HG02798 (cell line): ENCODE measurements at regions not wholly inside any gene's neighbourhood (a gene's known extent, or its start where the extent isn't known, plus 50 kb on each side); places are given as distances from the start of the nearest gene placed in this dataset.

Experiments
- ATAC-seq: cut with Tn5 transposase; IDR thresholded peaks from one replicate; pipeline ENCODE4 v1.9.1; 2021; ENCODE audit warnings: mild to moderate bottlenecking; ENCODE audit not compliant: unreplicated experiment, poor library complexity

- ATAC-seq: no peak
Observed at GRCh38 chr10:78513986-78514385, 480.3 kb downstream of the RPS24 start.

DNA sequence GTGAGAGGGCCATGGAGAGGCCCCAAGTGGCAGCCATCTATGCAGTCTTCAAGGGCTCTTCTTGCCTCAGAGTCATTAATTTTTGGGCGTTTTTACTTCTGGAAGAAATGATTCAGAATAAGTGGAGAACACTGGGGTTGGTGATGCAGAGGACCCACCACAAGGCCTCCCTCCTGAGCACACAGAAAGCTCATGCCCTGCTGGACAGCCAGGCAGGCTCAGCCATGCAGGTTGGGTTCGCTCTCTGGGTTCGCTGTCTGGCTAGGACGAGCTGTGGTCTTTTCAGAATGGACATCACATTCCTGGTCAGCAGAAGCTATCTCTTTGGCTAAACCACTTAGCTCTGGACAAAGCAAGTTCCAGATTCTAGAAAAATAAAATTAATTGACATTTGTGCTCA lies 480.8 kb downstream of the RPS24 start:
- ATAC-seq: no peak

GRCh38 chr10:78515038-78515872 lies 481.6 kb downstream of the RPS24 start:
- ATAC-seq: no peak

DNA sequence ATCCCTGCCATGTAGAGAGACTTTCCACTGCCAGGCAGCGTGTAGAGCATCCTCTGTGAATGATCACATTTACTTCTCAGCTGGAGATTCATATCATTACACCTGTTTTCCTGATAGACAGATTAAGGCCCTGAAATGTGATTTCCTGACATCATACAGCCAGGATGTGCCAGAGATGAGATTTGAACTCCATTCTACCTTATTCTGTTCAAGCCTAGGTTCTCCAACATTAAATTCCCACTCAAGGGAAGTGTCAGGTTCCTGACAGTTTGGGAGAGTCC lies 482.1 kb downstream of the RPS24 start:
- no peak for ATAC-seq

GRCh38 chr10:78516236-78516635 lies 482.6 kb downstream of the RPS24 start:
- no peak for ATAC-seq

- no peak for ATAC-seq
Observed at GRCh38 chr10:78516756-78517155, 483.1 kb downstream of the RPS24 start.

DNA sequence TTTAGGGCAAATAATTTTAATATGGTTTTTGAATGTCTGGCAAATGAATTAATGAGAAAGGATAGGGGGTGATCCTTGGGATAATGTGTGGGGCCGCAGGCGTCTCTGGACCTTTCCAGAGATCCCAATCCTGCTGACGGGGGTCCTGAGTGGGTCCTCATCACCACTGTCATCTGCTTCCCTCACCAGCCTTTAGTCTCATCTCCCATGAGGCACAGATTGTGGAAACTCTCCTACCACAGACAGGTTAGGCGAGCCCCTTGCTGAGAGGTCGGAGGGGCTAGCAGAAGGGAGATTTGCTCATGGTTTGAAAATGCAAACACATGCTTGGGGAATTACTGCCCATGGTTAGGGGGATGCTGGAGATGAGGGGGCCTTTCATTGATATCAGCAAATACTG lies 484.6 kb downstream of the RPS24 start:
- ATAC-seq: no peak

DNA sequence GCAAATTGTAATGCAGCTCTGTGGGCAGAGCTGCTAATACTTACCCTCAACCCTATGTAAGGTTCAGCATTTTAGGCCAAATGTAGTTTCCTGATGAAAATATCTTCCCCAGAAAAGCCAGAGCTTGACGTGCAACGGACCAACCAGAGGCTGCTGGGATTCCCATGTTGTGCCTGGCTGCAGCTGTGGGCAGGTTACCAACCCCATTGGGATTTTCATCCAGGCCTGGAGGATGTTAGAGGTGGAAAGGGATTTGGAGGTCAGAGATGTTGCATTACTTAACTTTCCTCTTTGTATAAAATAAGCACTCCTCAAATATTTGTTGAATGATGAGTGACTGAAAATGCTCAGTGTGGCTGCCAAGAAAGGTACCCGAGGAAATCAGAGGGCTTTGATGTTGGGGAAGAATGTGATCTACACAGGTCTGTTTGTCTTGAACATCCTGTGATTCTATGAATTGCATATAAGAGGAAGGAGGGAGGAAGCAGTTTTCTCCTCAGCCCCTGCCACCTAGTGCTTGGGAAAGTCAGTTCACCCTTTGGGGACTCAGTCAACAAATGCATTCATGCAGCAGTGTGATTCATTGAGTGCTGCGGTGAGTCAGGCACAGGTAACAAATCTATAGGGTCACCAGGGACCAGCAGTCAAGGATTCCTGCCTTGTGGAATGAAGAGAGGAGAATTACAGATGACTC lies 487.2 kb downstream of the RPS24 start:
- ATAC-seq: no peak

DNA sequence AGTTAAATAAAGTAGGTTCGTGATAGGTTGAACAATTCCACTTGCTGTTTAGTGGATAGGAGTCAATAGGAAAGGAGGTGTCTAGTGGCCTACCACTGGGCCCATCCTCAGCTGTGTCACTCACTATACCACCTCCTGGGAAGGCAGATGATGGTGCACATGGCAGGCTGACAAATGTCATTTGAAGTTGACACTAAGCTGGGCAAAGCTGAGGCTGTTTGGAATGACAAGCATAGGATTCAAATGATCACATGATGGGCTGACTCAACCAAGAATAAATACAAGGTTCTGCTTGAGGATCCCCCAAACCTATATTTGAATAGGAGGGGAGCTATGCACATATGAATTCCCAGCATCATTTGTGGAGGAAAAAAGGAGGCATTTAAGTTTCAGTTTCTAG lies 489.8 kb downstream of the RPS24 start:
- ATAC-seq: no peak

- ATAC-seq: no peak
Observed at GRCh38 chr10:78524342-78524741, 490.7 kb downstream of the RPS24 start.

DNA sequence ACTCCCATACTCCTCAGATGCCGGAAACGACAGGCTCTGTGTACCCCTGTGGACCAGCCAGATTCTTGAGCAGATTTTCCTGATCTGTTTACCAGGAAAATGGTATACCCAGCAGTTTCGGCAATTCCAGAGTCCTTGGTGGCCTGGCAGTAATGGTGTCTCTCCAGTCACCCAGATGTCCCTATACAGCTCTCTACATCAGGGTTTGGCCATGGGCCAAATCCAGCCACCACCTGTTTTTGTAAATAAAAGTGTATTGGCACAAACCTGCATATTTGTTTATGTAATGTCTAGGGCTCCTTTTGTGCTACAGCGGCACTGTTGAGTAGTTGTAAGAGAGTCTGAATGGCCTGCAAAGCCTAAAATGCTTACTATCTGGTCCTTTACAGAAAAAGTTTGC lies 491.3 kb downstream of the RPS24 start:
- ATAC-seq: no peak

DNA sequence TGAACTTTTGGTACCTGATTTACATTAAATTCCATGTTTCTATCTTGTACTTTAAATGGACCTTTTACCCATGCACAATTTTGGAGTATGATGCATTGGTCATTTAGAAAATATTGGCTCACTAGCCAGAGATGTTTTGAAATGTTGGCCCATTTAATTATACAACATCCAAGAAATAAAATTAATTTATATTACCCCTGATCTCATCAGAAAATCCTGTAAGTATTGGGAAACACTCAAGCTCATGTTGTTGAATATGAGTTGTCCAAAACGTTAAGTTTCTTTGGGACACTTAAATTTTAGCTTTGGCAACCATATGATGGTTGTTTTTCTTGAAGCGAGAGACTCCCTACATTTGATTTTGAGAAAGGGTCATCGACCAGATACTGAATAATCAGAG lies 492.7 kb downstream of the RPS24 start:
- no peak for ATAC-seq

GRCh38 chr10:78527296-78527695 lies 493.6 kb downstream of the RPS24 start:
- ATAC-seq: no peak

DNA sequence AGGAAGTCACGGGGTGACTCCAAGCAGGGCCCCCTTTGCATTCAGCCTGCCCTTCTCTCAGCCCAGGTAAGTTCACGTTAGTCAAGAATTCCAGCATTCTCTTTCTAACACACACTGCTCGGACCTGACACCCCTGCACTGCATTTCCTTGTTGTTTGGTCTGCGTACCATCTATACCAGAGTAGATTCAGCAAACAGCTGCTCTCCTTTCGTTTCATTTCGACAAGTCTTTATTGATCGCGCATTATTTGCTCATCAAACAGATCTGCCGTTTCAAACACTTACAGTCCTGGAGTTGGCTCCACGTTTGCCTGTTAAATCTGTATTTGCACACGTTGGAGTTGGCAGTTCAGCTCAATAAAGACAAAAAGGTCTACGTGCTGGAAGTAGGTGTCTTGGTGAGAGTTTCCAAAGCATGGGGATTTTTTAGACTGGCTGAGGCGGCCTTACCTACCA lies 495.1 kb downstream of the RPS24 start:
- no peak for ATAC-seq

DNA sequence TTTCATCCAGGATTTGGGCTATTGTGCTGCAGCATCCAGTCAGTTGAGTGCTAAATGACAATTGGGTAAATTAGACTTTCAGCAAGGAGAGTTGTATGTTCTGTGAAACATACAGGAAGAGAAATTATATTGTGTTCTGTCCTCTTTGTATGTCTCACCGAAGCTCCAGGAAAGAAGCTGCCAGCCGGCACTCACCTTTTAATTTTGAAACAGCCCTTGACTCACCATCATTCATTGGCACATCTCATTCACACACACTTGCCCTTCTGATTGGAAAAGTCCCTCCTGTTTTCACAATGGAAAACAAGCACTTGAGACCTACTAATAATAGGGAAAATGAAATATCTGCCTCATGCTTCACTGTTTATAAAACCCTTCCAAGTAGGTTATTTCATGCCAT lies 495.6 kb downstream of the RPS24 start:
- ATAC-seq: no peak

GRCh38 chr10:78531088-78531487 lies 497.4 kb downstream of the RPS24 start:
- no peak for ATAC-seq

DNA sequence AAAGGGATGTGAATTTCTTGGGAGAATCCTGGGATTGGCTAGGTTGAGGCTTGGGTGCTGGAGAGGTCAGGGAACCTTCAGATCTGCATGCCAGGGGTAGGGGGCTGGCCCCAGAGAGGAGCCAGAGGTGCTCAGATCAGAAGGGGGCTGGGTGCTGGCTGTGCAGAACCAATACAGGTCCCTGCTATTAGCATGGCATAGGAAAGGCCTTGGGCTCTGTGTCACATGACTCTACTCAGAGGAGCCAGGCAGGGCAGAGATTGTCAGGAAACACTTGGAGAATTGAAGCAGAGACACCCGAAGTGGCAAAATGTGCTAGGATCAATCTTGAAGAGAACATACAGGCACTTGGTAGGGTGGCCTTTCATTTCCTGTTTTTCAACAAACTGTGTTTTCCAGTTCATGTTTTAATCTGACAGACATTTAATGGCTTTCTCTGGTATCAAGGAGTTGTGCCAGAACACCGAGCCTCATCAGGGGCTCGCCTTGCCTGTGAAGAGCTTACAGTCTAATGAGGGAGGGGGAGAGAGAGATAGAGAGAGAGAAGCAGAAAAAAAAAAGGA lies 498.9 kb downstream of the RPS24 start:
- ATAC-seq: no peak

GRCh38 chr10:78533098-78533497 lies 499.4 kb downstream of the RPS24 start:
- ATAC-seq: no peak

DNA sequence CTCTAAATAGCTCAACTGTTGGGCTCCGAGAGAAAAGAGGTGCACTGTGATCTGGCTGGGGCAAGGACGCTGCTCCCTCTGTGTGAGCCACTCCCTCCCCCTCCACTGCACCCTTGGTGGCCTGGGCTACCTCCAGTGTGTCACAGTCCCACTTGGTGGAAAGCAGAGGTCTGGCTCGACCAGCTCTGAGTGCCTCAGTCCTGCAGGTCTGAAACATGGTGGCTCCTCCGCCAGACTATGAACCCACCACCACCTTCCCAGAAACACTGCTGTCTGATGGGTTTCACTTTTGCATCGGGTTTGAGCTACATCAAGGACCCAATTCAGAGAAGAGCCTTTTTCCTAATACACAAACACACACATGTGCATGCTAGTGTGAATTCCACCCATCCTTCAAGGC lies 500.1 kb downstream of the RPS24 start:
- ATAC-seq: no peak

GRCh38 chr10:78535716-78536218 lies 502.1 kb downstream of the RPS24 start:
- no peak for ATAC-seq

GRCh38 chr10:78537018-78537417 lies 503.4 kb downstream of the RPS24 start:
- no peak for ATAC-seq
